Mucosa of descending colon (tissue), 3 donors: ENCODE measurements at regions not wholly inside any gene's neighbourhood (a gene's known extent, or its start where the extent isn't known, plus 50 kb on each side); places are given as distances from the start of the nearest gene placed in this dataset.
A peak's percentile ranks its signal among the peaks of the same experiment; 100 is the strongest.

Source experiments
- ATAC-seq: fragments of 200-7000 bp; cut with Tn5 transposase; one replicate; pipeline ENCODE4 v1.9.1; 2020; ENCODE audit warnings: mild to moderate bottlenecking, moderate library complexity
- DNase-seq, 3 donors: peaks; one replicate each; pipeline ENCODE4 v3.0.0-alpha.2; 2020
- H3K36me3 ChIP-seq: fragments of 200-600 bp; one replicate; pipeline ENCODE4 v1.8.0; 2021; ENCODE audit warnings: low read depth, mild to moderate bottlenecking
- H3K4me1 ChIP-seq: fragments of 200-600 bp; one replicate; pipeline ENCODE4 v1.8.0; 2021; ENCODE audit warnings: low read depth, mild to moderate bottlenecking
- H3K4me3 ChIP-seq: fragments of 200-600 bp; one replicate; pipeline ENCODE4 v1.8.0; 2021; ENCODE audit warnings: mild to moderate bottlenecking
- H3K9me3 ChIP-seq: fragments of 200-600 bp; one replicate; pipeline ENCODE4 v1.8.0; 2021; ENCODE audit warnings: mild to moderate bottlenecking
- intact Hi-C, 2 donors: fragments of 100-400 bp; cut with DNase I in 1 of 2; cut with micrococcal nuclease in 1 of 2; formaldehyde crosslinking; loops; one replicate each; pipeline versions ENCODE4 v1.11.0 to v1.11.1; 2022; cut with DNase I, micrococcal nuclease
- TF ChIP-seq, protein P1 (sequence below): fragments of 200-600 bp; IDR thresholded peaks from one replicate; pipeline ENCODE4 v1.8.0; 2022; ENCODE audit warnings: antibody characterized with exemption, mild to moderate bottlenecking
- donor health status: DM: no; HTN: no; CAD: no; lungs with moderate emphysema.
- donor health status: DM: no; HTN: no; CAD: no.
- donor health status: DM: no; HTN: yes; CAD: no.

DNA sequence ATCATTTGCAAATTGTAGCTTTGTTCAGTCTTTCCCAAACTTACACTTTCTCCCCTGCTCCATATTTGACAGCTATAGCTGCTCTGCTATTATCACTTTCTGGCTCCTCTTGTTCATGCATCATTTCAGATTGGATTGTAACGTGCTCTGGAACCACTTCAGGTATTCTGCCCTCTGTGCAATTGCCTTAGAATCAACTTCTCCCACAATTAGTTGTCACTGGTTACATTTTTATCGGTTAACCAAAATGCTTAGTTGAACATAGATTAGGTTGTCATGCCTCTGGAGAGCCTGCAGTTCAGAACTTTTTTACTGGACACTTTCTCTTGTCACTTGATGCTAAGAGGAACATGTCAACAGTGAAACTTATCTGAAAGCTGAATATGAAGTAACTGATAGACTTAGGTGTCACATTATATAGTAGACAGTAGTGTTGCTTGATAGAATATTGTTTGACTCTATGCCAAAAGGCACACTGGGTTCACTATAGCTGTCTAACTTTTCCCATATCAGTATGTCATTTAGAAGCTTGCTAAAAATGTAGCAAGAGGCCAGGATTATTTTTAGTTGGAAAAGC is 127.7 kb upstream of the PTPRK start:
- H3K4me1 ChIP-seq, result no peaks in the 10 kb centered on the region
- intact Hi-C loops, result no loop called here
- no peak for DNase-seq

GRCh38 chr6:128642132-128642531 is 121.7 kb upstream of the PTPRK start:
- TF ChIP-seq, protein P1, sequence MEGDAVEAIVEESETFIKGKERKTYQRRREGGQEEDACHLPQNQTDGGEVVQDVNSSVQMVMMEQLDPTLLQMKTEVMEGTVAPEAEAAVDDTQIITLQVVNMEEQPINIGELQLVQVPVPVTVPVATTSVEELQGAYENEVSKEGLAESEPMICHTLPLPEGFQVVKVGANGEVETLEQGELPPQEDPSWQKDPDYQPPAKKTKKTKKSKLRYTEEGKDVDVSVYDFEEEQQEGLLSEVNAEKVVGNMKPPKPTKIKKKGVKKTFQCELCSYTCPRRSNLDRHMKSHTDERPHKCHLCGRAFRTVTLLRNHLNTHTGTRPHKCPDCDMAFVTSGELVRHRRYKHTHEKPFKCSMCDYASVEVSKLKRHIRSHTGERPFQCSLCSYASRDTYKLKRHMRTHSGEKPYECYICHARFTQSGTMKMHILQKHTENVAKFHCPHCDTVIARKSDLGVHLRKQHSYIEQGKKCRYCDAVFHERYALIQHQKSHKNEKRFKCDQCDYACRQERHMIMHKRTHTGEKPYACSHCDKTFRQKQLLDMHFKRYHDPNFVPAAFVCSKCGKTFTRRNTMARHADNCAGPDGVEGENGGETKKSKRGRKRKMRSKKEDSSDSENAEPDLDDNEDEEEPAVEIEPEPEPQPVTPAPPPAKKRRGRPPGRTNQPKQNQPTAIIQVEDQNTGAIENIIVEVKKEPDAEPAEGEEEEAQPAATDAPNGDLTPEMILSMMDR, result no peak
- no peak for ATAC-seq
- intact Hi-C loops, result no loop called here

More for the DNA sequence above, 127.7 kb upstream of the PTPRK start:
- Histone ChIP-seq H3K4me3 (no peak overlapping the region), H3K36me3 (no peaks in the 10 kb centered on the region), H3K9me3 (no peaks in the 10 kb centered on the region)
- TF ChIP-seq, protein P1, result no peak
- no peak for ATAC-seq

DNA sequence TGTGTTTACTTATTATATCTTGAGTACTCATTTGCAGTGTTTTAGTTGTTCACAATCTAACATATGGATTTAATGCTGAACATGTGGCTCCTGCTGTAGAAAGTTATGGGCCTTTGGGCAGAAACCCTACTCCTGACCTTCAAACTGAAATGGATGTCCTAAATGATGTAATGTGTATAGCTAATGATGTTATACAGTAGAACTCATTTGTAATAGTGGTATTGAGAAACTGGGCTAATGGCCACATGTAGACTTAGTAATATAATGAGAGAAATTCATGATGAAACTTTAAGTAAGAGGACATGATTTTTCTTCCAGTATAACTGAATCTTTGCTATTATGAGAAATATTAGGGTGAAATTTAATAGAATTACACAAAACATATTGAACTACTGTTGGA is 121.3 kb upstream of the PTPRK start:
- no peak overlapping the region for H3K4me3 ChIP-seq
- no peaks in the 10 kb centered on the region for H3K4me1 ChIP-seq
- intact Hi-C loops, result no loop called here
- TF ChIP-seq, protein P1, result no peak
- ATAC-seq, result no peak
- no peak for DNase-seq
- H3K9me3 ChIP-seq, result no peaks in the 10 kb centered on the region
- H3K36me3 ChIP-seq, result no peaks in the 10 kb centered on the region

More at GRCh38 chr6:128642132-128642531, 121.7 kb upstream of the PTPRK start:
- no peaks in the 10 kb centered on the region for H3K4me1 ChIP-seq
- H3K36me3 ChIP-seq, result no peaks in the 10 kb centered on the region
- H3K9me3 ChIP-seq, result no peaks in the 10 kb centered on the region
- DNase-seq, result no peak
- H3K4me3 ChIP-seq, result no peak overlapping the region

DNA sequence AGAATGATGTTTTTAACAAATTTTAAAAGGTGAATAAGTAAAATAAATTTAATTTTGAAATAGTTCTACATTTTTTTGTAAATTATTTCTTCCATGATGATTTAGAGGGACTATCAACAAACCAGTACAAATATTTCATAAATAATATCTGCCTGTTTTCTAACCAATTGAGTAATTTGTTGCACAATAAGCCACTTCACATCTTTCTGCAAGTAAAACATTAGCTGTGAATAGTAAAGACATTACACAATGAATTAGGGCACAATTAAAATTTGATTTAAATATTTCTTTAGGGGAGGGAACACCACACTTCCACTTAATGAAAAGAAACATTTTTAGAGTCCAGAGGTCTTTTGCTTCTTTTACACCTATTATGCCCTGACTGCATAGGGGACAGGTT is 118.4 kb upstream of the PTPRK start:
- H3K4me1 ChIP-seq, result no peaks in the 10 kb centered on the region
- ATAC-seq, result no peak
- intact Hi-C loops, result no loop called here
- DNase-seq, result no peak
- H3K9me3 ChIP-seq, result no peaks in the 10 kb centered on the region
- no peaks in the 10 kb centered on the region for H3K36me3 ChIP-seq
- H3K4me3 ChIP-seq, result no peak overlapping the region
- TF ChIP-seq, protein P1, result no peak

- Histone ChIP-seq H3K4me3 (no peak overlapping the region), H3K4me1 (no peaks in the 10 kb centered on the region), H3K9me3 (no peaks in the 10 kb centered on the region), H3K36me3 (no peaks in the 10 kb centered on the region)
- DNase-seq (no peak), ATAC-seq (no peak)
- TF ChIP-seq, protein P1, result no peak
- intact Hi-C loops, result no loop called here
Measured at GRCh38 chr6:128635219-128635618, 114.8 kb upstream of the PTPRK start.

DNA sequence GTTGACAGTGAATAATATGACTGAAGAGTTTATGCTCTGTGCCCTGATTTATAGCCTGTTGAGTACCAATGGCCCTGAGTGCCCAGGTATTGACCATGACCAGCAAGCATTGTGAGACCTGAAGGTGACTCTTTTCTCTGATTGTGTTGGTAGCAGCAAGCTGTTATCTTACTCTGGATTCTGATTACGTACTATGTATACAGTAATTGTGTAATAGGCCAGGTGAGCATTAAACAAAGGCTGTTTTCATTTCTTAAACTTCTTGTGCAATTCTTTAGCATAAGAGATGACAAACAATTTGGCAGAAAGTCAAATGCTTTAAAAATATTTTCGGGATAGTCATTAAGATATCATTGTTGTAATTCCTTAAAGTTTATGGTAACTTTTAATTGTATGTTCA is 111.7 kb upstream of the PTPRK start:
- DNase-seq, result no peak
- Histone ChIP-seq H3K4me3 (no peak overlapping the region), H3K4me1 (no peaks in the 10 kb centered on the region), H3K36me3 (no peaks in the 10 kb centered on the region), H3K9me3 (no peaks in the 10 kb centered on the region)
- intact Hi-C loops, result no loop called here
- ATAC-seq, result peak; percentile 56
- TF ChIP-seq, protein P1, result no peak
